ENCODE measurements at regions not wholly inside any gene's neighbourhood (a gene's known extent, or its start where the extent isn't known, plus 50 kb on each side); places are given as distances from the start of the nearest gene placed in this dataset.

GRCh38 chr3:82030916-82031315 is 269.5 kb upstream of the GBE1 start:
- CTCF ChIA-PET (ENCODE audit: low intra/inter-chr PET ratio): no interaction called here
- Histone ChIP-seq H3K36me3 (ENCODE audit: control insufficient read depth, insufficient read depth, low read length) (no peaks in the 10 kb centered on the region), H3K79me2 (ENCODE audit: control insufficient read depth, insufficient read depth, low read length) (no peaks in the 10 kb centered on the region), H3K27me3 (ENCODE audit: control insufficient read depth in 2 of 2, insufficient read depth in 2 of 2, low read length in 2 of 2) (no peaks in the 10 kb centered on the region), H3K4me3 (no peak overlapping the region), H2AFZ (ENCODE audit: low read depth, low read length) (no peak overlapping the region), H3K9me1 (ENCODE audit: control insufficient read depth, insufficient read depth, low read length) (no peaks in the 10 kb centered on the region), H3K9ac (ENCODE audit: insufficient read depth in 1 of 2, low read depth in 2 of 2, low read length in 2 of 2) (no peak overlapping the region), H3K9me3 (replicated peaks; ENCODE audit: control insufficient read depth, insufficient read depth, low read depth, low read length) (no peaks in the 10 kb centered on the region), H4K20me1 (replicated peaks; ENCODE audit: control insufficient read depth, insufficient read depth, low read length) (no peaks in the 10 kb centered on the region), H3K4me2 (ENCODE audit: insufficient read depth, low read length) (no peak overlapping the region), H3K4me1 (replicated peaks in 1 of 2; ENCODE audit: control insufficient read depth in 2 of 2, insufficient read depth in 2 of 2, low read length in 2 of 2) (no peaks in the 10 kb centered on the region), H3K27ac (ENCODE audit: extremely low read depth, low read depth, low read length) (no peak overlapping the region)
- ATAC-seq (no peak), FAIRE-seq (no peak), DNase-seq (ENCODE audit: extremely low read depth in 1 of 4, low spot score in 3 of 4) (no peak)
- POLR2A ChIA-PET: interaction anchor here (1.4 kb wide), 1 partner anchor 10 kb away, joined by 4 read pairs; no protein-coding TSS in a partner anchor
- no TSS peak for BruUV-seq (replicated peaks)
- in situ Hi-C loops (cut with MboI): no loop called here
- intact Hi-C loops (cut with micrococcal nuclease): no loop called here
- 0% methylated on average over 5 of the region's 5 CpGs for WGBS (ENCODE audit: insufficient coverage, low coverage, missing lambda C conversion rate)
- TF ChIP-seq KLF10 (CRISPR knock-in tag; IDR thresholded peaks at IDR 0.05): no peak
- TF ChIP-seq BRD4 (IDR thresholded peaks at IDR 0.05): no peak
- no peak for TF ChIP-seq LEF1 (IDR thresholded peaks at IDR 0.05)
- TF ChIP-seq STAT6 (CRISPR knock-in tag; IDR thresholded peaks at IDR 0.05): no peak
- TF ChIP-seq KAT2B (IDR thresholded peaks at IDR 0.05; ENCODE audit: low read depth, low read length): no peak
- no peak for TF ChIP-seq ATF1 (CRISPR knock-in tag; IDR thresholded peaks at IDR 0.05)
- no peak for TF ChIP-seq ATF1 (tag; IDR thresholded peaks at IDR 0.05)
- no peak for TF ChIP-seq SAFB2 (IDR thresholded peaks at IDR 0.05; ENCODE audit: borderline replicate concordance, low read depth, low read length, severe bottlenecking)
- no peak for TF ChIP-seq E2F6 (IDR thresholded peaks at IDR 0.05; ENCODE audit: borderline replicate concordance in 1 of 2, extremely low read depth in 1 of 2, insufficient read depth in 1 of 2, insufficient read length in 1 of 2, low read depth in 1 of 2, low read length in 1 of 2, poor library complexity in 1 of 2, severe bottlenecking in 1 of 2)
- no peak for TF ChIP-seq ATF4 (CRISPR knock-in tag; IDR thresholded peaks at IDR 0.05)
